ENCODE measurements at regions not wholly inside any gene's neighbourhood (a gene's known extent, or its start where the extent isn't known, plus 50 kb on each side); places are given as distances from the start of the nearest gene placed in this dataset.
A peak's percentile ranks its signal among the peaks of the same experiment; 100 is the strongest.

- no peak overlapping the region for H2AK5ac ChIP-seq (ENCODE audit: low read length)
- no peak overlapping the region for H2BK120ac ChIP-seq (ENCODE audit: insufficient read depth, low read length, poor library complexity)
- no peak overlapping the region for H4K12ac ChIP-seq (ENCODE audit: low read depth, low read length)
- no peak overlapping the region for H3K14ac ChIP-seq (ENCODE audit: low read length)
- H3K27me3 ChIP-seq (ENCODE audit: insufficient read depth, low read length) = no peaks in the 10 kb centered on the region
- H3K27ac ChIP-seq (ENCODE audit: low read depth, low read length) = no peak overlapping the region
- no peak overlapping the region for H2AFZ ChIP-seq (ENCODE audit: insufficient read depth, low read length, poor library complexity)
- H3K9me3 ChIP-seq (ENCODE audit: insufficient read depth, low read depth, low read length) = no peaks in the 10 kb centered on the region
- no peak overlapping the region for H3K4ac ChIP-seq (ENCODE audit: low read depth, low read length)
- no peak for DNase-seq
- H3K4me2 ChIP-seq (ENCODE audit: low read length) = no peak overlapping the region
- no peak overlapping the region for H4K8ac ChIP-seq (ENCODE audit: low read depth, low read length)
- H3K79me2 ChIP-seq (ENCODE audit: control insufficient read depth, insufficient read depth, low read length, poor library complexity) = no peaks in the 10 kb centered on the region
- no peak overlapping the region for H2BK5ac ChIP-seq (ENCODE audit: low read depth, low read length, poor library complexity)
- WGBS (ENCODE audit: extremely low coverage, insufficient coverage, insufficient read length) = no CpG with 5 or more reads among the region's 11 CpGs
- H3K23ac ChIP-seq (ENCODE audit: low read length) = no peak overlapping the region
- no peak overlapping the region for H3K9ac ChIP-seq (ENCODE audit: low read length)
- no peaks in the 10 kb centered on the region for H3K36me3 ChIP-seq (ENCODE audit: control insufficient read depth in 1 of 2, insufficient read depth in 2 of 2, low read length in 2 of 2)
- H2BK12ac ChIP-seq (ENCODE audit: low read length) = no peak overlapping the region
- no peaks in the 10 kb centered on the region for H3K4me1 ChIP-seq (ENCODE audit: control insufficient read depth in 1 of 2, insufficient read depth in 2 of 2, low read length in 2 of 2)
- no peak overlapping the region for H4K91ac ChIP-seq (ENCODE audit: low read depth, low read length)
- H3K4me3 ChIP-seq (ENCODE audit: low read depth, low read length) = no peak overlapping the region
- H3K79me1 ChIP-seq (ENCODE audit: low read length) = no peaks in the 10 kb centered on the region
- no peak overlapping the region for H3K18ac ChIP-seq (ENCODE audit: low read length)
Observed at GRCh38 chr16:8098947-8099512, 491.3 kb downstream of the TMEM114 start.

- no peak overlapping the region for H4K91ac ChIP-seq (ENCODE audit: low read depth, low read length)
- H3K27ac ChIP-seq (ENCODE audit: low read depth, low read length) = no peak overlapping the region
- H3K36me3 ChIP-seq (ENCODE audit: control insufficient read depth in 1 of 2, insufficient read depth in 2 of 2, low read length in 2 of 2) = no peaks in the 10 kb centered on the region
- H4K12ac ChIP-seq (ENCODE audit: low read depth, low read length) = no peak overlapping the region
- no peaks in the 10 kb centered on the region for H3K79me1 ChIP-seq (ENCODE audit: low read length)
- no peak overlapping the region for H3K23ac ChIP-seq (ENCODE audit: low read length)
- peak overlapping the region; percentile 62 for H3K9ac ChIP-seq (ENCODE audit: low read length)
- no peaks in the 10 kb centered on the region for H3K79me2 ChIP-seq (ENCODE audit: control insufficient read depth, insufficient read depth, low read length, poor library complexity)
- H2BK5ac ChIP-seq (ENCODE audit: low read depth, low read length, poor library complexity) = no peak overlapping the region
- H2AFZ ChIP-seq (ENCODE audit: insufficient read depth, low read length, poor library complexity) = no peak overlapping the region
- H3K14ac ChIP-seq (ENCODE audit: low read length) = no peak overlapping the region
- H3K4ac ChIP-seq (ENCODE audit: low read depth, low read length) = no peak overlapping the region
- H4K8ac ChIP-seq (ENCODE audit: low read depth, low read length) = no peak overlapping the region
- H2BK120ac ChIP-seq (ENCODE audit: insufficient read depth, low read length, poor library complexity) = no peak overlapping the region
- WGBS (ENCODE audit: extremely low coverage, insufficient coverage, insufficient read length) = no CpG with 5 or more reads among the region's 5 CpGs
- no peaks in the 10 kb centered on the region for H3K4me1 ChIP-seq (ENCODE audit: control insufficient read depth in 1 of 2, insufficient read depth in 2 of 2, low read length in 2 of 2)
- no peaks in the 10 kb centered on the region for H3K27me3 ChIP-seq (ENCODE audit: insufficient read depth, low read length)
- H2AK5ac ChIP-seq (ENCODE audit: low read length) = no peak overlapping the region
- no peak overlapping the region for H3K18ac ChIP-seq (ENCODE audit: low read length)
- H3K4me3 ChIP-seq (ENCODE audit: low read depth, low read length) = no peak overlapping the region
- no peak for DNase-seq
- H3K9me3 ChIP-seq (ENCODE audit: insufficient read depth, low read depth, low read length) = no peaks in the 10 kb centered on the region
- no peak overlapping the region for H2BK12ac ChIP-seq (ENCODE audit: low read length)
- H3K4me2 ChIP-seq (ENCODE audit: low read length) = no peak overlapping the region
Observed at GRCh38 chr16:8096211-8096610, 494.1 kb downstream of the TMEM114 start.

- Histone ChIP-seq H3K36me3 (ENCODE audit: control insufficient read depth in 1 of 2, insufficient read depth in 2 of 2, low read length in 2 of 2) (no peaks in the 10 kb centered on the region), H2AFZ (ENCODE audit: insufficient read depth, low read length, poor library complexity) (no peak overlapping the region), H3K18ac (ENCODE audit: low read length) (no peak overlapping the region), H4K12ac (ENCODE audit: low read depth, low read length) (no peak overlapping the region), H3K4me1 (ENCODE audit: control insufficient read depth in 1 of 2, insufficient read depth in 2 of 2, low read length in 2 of 2) (no peaks in the 10 kb centered on the region), H4K8ac (ENCODE audit: low read depth, low read length) (no peak overlapping the region), H2BK5ac (ENCODE audit: low read depth, low read length, poor library complexity) (no peak overlapping the region), H2AK5ac (ENCODE audit: low read length) (no peak overlapping the region), H3K9me3 (ENCODE audit: insufficient read depth, low read depth, low read length) (no peaks in the 10 kb centered on the region), H3K4ac (ENCODE audit: low read depth, low read length) (no peak overlapping the region), H2BK12ac (ENCODE audit: low read length) (no peak overlapping the region), H3K23ac (ENCODE audit: low read length) (no peak overlapping the region), H4K91ac (ENCODE audit: low read depth, low read length) (no peak overlapping the region), H3K79me2 (ENCODE audit: control insufficient read depth, insufficient read depth, low read length, poor library complexity) (no peaks in the 10 kb centered on the region), H3K9ac (ENCODE audit: low read length) (no peak overlapping the region), H3K27ac (ENCODE audit: low read depth, low read length) (no peak overlapping the region), H3K79me1 (ENCODE audit: low read length) (no peaks in the 10 kb centered on the region), H2BK120ac (ENCODE audit: insufficient read depth, low read length, poor library complexity) (no peak overlapping the region), H3K4me3 (ENCODE audit: low read depth, low read length) (no peak overlapping the region), H3K4me2 (ENCODE audit: low read length) (no peak overlapping the region), H3K14ac (ENCODE audit: low read length) (no peak overlapping the region), H3K27me3 (ENCODE audit: insufficient read depth, low read length) (no peaks in the 10 kb centered on the region)
- DNase-seq = no peak
- 100% methylated on average over 1 of the region's 5 CpGs for WGBS (ENCODE audit: extremely low coverage, insufficient coverage, insufficient read length)
Observed at GRCh38 chr16:8094696-8095095, 495.6 kb downstream of the TMEM114 start.

- no peak for DNase-seq
- Histone ChIP-seq H4K91ac (ENCODE audit: low read depth, low read length) (no peak overlapping the region), H2BK120ac (ENCODE audit: insufficient read depth, low read length, poor library complexity) (no peak overlapping the region), H2BK12ac (ENCODE audit: low read length) (no peak overlapping the region), H4K8ac (ENCODE audit: low read depth, low read length) (no peak overlapping the region), H4K12ac (ENCODE audit: low read depth, low read length) (no peak overlapping the region), H3K4me2 (ENCODE audit: low read length) (no peak overlapping the region), H3K79me1 (ENCODE audit: low read length) (no peaks in the 10 kb centered on the region), H3K27me3 (ENCODE audit: insufficient read depth, low read length) (no peaks in the 10 kb centered on the region), H3K23ac (ENCODE audit: low read length) (no peak overlapping the region), H3K4ac (ENCODE audit: low read depth, low read length) (no peak overlapping the region), H3K4me3 (ENCODE audit: low read depth, low read length) (no peak overlapping the region), H3K4me1 (ENCODE audit: control insufficient read depth in 1 of 2, insufficient read depth in 2 of 2, low read length in 2 of 2) (no peaks in the 10 kb centered on the region), H3K79me2 (ENCODE audit: control insufficient read depth, insufficient read depth, low read length, poor library complexity) (no peaks in the 10 kb centered on the region), H3K27ac (ENCODE audit: low read depth, low read length) (no peak overlapping the region), H2AFZ (ENCODE audit: insufficient read depth, low read length, poor library complexity) (no peak overlapping the region), H3K36me3 (ENCODE audit: control insufficient read depth in 1 of 2, insufficient read depth in 2 of 2, low read length in 2 of 2) (no peaks in the 10 kb centered on the region), H3K14ac (ENCODE audit: low read length) (no peak overlapping the region), H2AK5ac (ENCODE audit: low read length) (no peak overlapping the region), H2BK5ac (ENCODE audit: low read depth, low read length, poor library complexity) (no peak overlapping the region), H3K9me3 (ENCODE audit: insufficient read depth, low read depth, low read length) (no peaks in the 10 kb centered on the region), H3K18ac (ENCODE audit: low read length) (no peak overlapping the region), H3K9ac (ENCODE audit: low read length) (no peak overlapping the region)
- no CpG with 5 or more reads among the region's 2 CpGs for WGBS (ENCODE audit: extremely low coverage, insufficient coverage, insufficient read length)
Observed at GRCh38 chr16:8088820-8089338, 501.4 kb downstream of the TMEM114 start.

Data from trophoblast cell (in vitro differentiated cells and primary cell).